WTC11 (cell line): ENCODE measurements at regions not wholly inside any gene's neighbourhood (a gene's known extent, or its start where the extent isn't known, plus 50 kb on each side); places are given as distances from the start of the nearest gene placed in this dataset.

Source experiments
- CTCF ChIP-seq: fragments of 200-600 bp; IDR thresholded peaks from 2 replicates; pipeline ENCODE4 v1.8.0; 2022; ENCODE audit warnings: antibody characterized with exemption
- EMX1 ChIP-seq: fragments of 250-450 bp; sonication (Bioruptor Pico); IDR thresholded peaks from 2 replicates; pipeline ENCODE4 v1.8.0; 2021; ENCODE audit warnings: mild to moderate bottlenecking
- FOXP1 ChIP-seq: sonication (generic); formaldehyde crosslinking; IDR thresholded peaks from 2 replicates; pipeline ENCODE4 v1.8.0; 2022; ENCODE audit warnings: missing genetic modification reagents, mild to moderate bottlenecking, moderate library complexity, borderline replicate concordance
- GABPB1 ChIP-seq: sonication (generic); formaldehyde crosslinking; IDR thresholded peaks from 2 replicates; pipeline ENCODE4 v1.8.1; 2023; ENCODE audit warnings: mild to moderate bottlenecking, missing genetic modification reagents
- ZMAT4 ChIP-seq: fragments of 250-450 bp; sonication (Bioruptor Pico); IDR thresholded peaks from 2 replicates; pipeline ENCODE4 v1.9.0; 2021; ENCODE audit warnings: mild to moderate bottlenecking

- TF ChIP-seq ZMAT4 (CRISPR knock-in tag) (no peak), CTCF (no peak), FOXP1 (CRISPR knock-in tag) (no peak), GABPB1 (CRISPR knock-in tag) (no peak), EMX1 (CRISPR knock-in tag) (no peak)
Observed at GRCh38 chr5:107020626-107021025, 650.1 kb downstream of the EFNA5 start.
